ENCODE measurements at regions not wholly inside any gene's neighbourhood (a gene's known extent, or its start where the extent isn't known, plus 50 kb on each side); places are given as distances from the start of the nearest gene placed in this dataset.

DNA sequence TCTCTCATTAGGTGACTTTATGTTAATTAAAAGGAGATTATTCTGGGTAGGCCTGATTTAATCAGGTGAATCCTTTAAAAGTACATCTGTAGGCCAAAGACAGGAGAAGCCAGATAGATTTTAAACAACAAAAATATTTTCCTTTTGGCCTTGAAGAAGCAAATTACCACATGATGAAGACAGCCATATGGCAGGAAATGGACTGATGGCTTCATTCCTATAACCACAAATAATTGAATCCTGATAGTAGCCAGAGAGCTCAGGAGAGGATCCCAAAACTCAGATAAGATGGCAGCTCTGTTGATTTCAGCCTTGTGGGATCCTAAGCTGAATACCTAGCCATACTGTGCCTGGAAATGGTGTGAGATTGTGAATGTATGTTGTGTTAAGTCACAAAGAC is 66.1 kb upstream of the PRKX start:
- BruUV-seq (replicated peaks), result no TSS peak
- Mint-ChIP-seq H3K36me3 (ENCODE audit: insufficient read depth, unreplicated experiment) (no peaks in the 10 kb centered on the region), H3K4me3 (ENCODE audit: low read depth, unreplicated experiment) (no peak overlapping the region), H3K27ac (ENCODE audit: unreplicated experiment) (no peak overlapping the region), H3K9me3 (ENCODE audit: low read depth, unreplicated experiment) (no peaks in the 10 kb centered on the region), H3K27me3 (ENCODE audit: unreplicated experiment) (peaks cover 7% of the 10 kb centered on the region), H3K4me1 (ENCODE audit: low read depth, unreplicated experiment) (no peaks in the 10 kb centered on the region)
- CTCF ChIA-PET, result no interaction called here
- DNase-seq, result no peak
- intact Hi-C loops (cut with micrococcal nuclease; ENCODE audit: unreplicated experiment), result no loop called here
- TF ChIP-seq, protein P1, sequence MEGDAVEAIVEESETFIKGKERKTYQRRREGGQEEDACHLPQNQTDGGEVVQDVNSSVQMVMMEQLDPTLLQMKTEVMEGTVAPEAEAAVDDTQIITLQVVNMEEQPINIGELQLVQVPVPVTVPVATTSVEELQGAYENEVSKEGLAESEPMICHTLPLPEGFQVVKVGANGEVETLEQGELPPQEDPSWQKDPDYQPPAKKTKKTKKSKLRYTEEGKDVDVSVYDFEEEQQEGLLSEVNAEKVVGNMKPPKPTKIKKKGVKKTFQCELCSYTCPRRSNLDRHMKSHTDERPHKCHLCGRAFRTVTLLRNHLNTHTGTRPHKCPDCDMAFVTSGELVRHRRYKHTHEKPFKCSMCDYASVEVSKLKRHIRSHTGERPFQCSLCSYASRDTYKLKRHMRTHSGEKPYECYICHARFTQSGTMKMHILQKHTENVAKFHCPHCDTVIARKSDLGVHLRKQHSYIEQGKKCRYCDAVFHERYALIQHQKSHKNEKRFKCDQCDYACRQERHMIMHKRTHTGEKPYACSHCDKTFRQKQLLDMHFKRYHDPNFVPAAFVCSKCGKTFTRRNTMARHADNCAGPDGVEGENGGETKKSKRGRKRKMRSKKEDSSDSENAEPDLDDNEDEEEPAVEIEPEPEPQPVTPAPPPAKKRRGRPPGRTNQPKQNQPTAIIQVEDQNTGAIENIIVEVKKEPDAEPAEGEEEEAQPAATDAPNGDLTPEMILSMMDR (IDR thresholded peaks at IDR 0.05; ENCODE audit: unreplicated experiment), result no peak

DNA sequence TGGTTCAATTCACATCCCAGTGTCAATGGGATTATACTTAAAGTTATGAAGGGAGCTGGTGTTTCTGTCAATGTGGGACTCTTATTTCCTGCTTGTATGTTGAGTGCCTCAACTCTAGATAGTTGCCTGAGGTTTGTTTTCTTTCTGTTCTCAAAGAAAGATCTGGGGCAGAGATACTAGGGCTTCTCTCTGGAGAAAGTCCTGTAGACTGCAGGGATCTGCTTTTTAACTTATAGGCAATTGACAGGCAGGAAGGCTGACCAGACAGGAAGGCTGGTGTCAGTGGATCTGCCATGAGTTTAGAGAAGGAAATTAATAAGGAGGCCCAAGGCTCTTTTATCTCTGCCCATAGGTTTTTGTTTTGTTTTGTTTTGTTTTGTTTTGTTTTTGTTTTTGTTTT is 64.0 kb upstream of the PRKX start:
- Mint-ChIP-seq H3K4me1 (ENCODE audit: low read depth, unreplicated experiment) (no peaks in the 10 kb centered on the region), H3K36me3 (ENCODE audit: insufficient read depth, unreplicated experiment) (no peaks in the 10 kb centered on the region), H3K27ac (ENCODE audit: unreplicated experiment) (no peak overlapping the region), H3K9me3 (ENCODE audit: low read depth, unreplicated experiment) (no peaks in the 10 kb centered on the region), H3K4me3 (ENCODE audit: low read depth, unreplicated experiment) (no peak overlapping the region), H3K27me3 (ENCODE audit: unreplicated experiment) (peaks cover 23% of the 10 kb centered on the region)
- DNase-seq, result no peak
- intact Hi-C loops (cut with micrococcal nuclease; ENCODE audit: unreplicated experiment), result no loop called here
- BruUV-seq (replicated peaks), result no TSS peak
- TF ChIP-seq, protein P1 (IDR thresholded peaks at IDR 0.05; ENCODE audit: unreplicated experiment), result no peak
- CTCF ChIA-PET, result no interaction called here

DNA sequence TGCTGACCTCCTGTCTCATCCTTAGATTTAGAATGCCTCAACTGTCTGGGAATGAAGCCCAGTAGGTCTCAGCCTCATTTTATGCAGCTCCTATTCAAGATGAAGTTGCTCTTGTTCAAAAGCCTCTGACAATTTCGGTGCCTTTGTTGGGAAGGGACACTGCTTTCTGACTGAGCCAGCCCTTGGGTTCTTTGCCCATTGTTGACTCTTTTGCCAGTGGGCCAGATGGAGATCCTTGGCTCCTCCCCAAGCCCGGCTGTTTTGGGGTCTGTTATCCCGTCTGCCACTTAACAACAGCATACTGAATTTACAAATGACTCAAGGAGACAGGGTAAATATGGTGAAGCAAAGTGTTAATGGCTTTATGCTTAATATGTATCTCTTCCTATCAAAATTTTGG is 58.3 kb upstream of the PRKX start:
- no TSS peak for BruUV-seq (replicated peaks)
- H3K4me1 Mint-ChIP-seq (ENCODE audit: low read depth, unreplicated experiment), result no peaks in the 10 kb centered on the region
- no peak overlapping the region for H3K4me3 Mint-ChIP-seq (ENCODE audit: low read depth, unreplicated experiment)
- TF ChIP-seq, protein P1 (IDR thresholded peaks at IDR 0.05; ENCODE audit: unreplicated experiment), result no peak
- H3K36me3 Mint-ChIP-seq (ENCODE audit: insufficient read depth, unreplicated experiment), result no peaks in the 10 kb centered on the region
- intact Hi-C loops (cut with micrococcal nuclease; ENCODE audit: unreplicated experiment), result no loop called here
- H3K27ac Mint-ChIP-seq (ENCODE audit: unreplicated experiment), result no peak overlapping the region
- CTCF ChIA-PET, result no interaction called here
- H3K27me3 Mint-ChIP-seq (ENCODE audit: unreplicated experiment), result peaks cover 42% of the 10 kb centered on the region
- DNase-seq, result no peak
- no peaks in the 10 kb centered on the region for H3K9me3 Mint-ChIP-seq (ENCODE audit: low read depth, unreplicated experiment)

DNA sequence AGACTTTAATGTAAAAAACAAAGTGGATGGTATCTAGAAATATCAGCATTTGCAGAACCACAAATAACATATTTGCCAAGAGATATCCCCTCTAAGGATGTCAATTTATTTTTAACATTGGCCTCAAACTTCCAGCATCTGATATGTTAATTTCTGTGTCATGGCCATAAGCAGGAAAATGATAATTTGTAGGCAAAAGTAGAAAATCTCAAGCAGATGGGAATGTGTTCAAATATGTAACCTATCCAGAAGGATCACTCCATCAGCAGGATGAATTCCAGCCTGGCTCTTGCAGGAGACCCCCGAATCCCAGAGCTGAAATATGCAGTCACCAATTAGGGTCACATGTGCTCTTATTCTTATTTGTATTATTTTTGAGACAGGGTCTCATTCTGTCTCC is 55.4 kb upstream of the PRKX start:
- no peak overlapping the region for H3K4me3 Mint-ChIP-seq (ENCODE audit: low read depth, unreplicated experiment)
- no peak for DNase-seq
- peaks cover 42% of the 10 kb centered on the region for H3K27me3 Mint-ChIP-seq (ENCODE audit: unreplicated experiment)
- no peak overlapping the region for H3K27ac Mint-ChIP-seq (ENCODE audit: unreplicated experiment)
- no peaks in the 10 kb centered on the region for H3K4me1 Mint-ChIP-seq (ENCODE audit: low read depth, unreplicated experiment)
- H3K36me3 Mint-ChIP-seq (ENCODE audit: insufficient read depth, unreplicated experiment), result no peaks in the 10 kb centered on the region
- CTCF ChIA-PET, result no interaction called here
- TF ChIP-seq, protein P1 (IDR thresholded peaks at IDR 0.05; ENCODE audit: unreplicated experiment), result no peak
- H3K9me3 Mint-ChIP-seq (ENCODE audit: low read depth, unreplicated experiment), result peaks cover 3% of the 10 kb centered on the region
- BruUV-seq (replicated peaks), result no TSS peak
- intact Hi-C loops (cut with micrococcal nuclease; ENCODE audit: unreplicated experiment), result no loop called here

Measured in Calu3 (cell line).